GM12872 (cell line): ENCODE measurements at regions not wholly inside any gene's neighbourhood (a gene's known extent, or its start where the extent isn't known, plus 50 kb on each side); places are given as distances from the start of the nearest gene placed in this dataset.

Experiments
- CTCF ChIP-seq: IDR thresholded peaks from 3 replicates; pipeline ENCODE4 v1.5.1; 2011; ENCODE audit warnings: low read depth, mild to moderate bottlenecking, low read length, moderate library complexity; ENCODE audit not compliant: insufficient read depth

GRCh38 chr4:12421364-12421763, 992.7 kb upstream of the HS3ST1 start:
- TF ChIP-seq CTCF = no peak

GRCh38 chr4:12416755-12417154, 988.1 kb upstream of the HS3ST1 start:
- no peak for TF ChIP-seq CTCF

- no peak for TF ChIP-seq CTCF
These were observed 985.6 kb upstream of the HS3ST1 start for GRCh38 chr4:12414181-12414812.

- TF ChIP-seq CTCF = no peak
These were observed 982.4 kb upstream of the HS3ST1 start for GRCh38 chr4:12411072-12411471.

GRCh38 chr4:12409507-12410190, 981.0 kb upstream of the HS3ST1 start:
- no peak for TF ChIP-seq CTCF

- no peak for TF ChIP-seq CTCF
These were observed 979.7 kb upstream of the HS3ST1 start for GRCh38 chr4:12408364-12408763.

- no peak for TF ChIP-seq CTCF
These were observed 974.5 kb upstream of the HS3ST1 start for GRCh38 chr4:12403175-12403574.
